ENCODE measurements at regions not wholly inside any gene's neighbourhood (a gene's known extent, or its start where the extent isn't known, plus 50 kb on each side); places are given as distances from the start of the nearest gene placed in this dataset.

- TF ChIP-seq POLR2AphosphoS5 (IDR thresholded peaks at IDR 0.05; ENCODE audit: low read depth, low read length) (no peak), POU2F2 (IDR thresholded peaks at IDR 0.05; ENCODE audit: low read depth, low read length) (no peak), POLR2A (IDR thresholded peaks at IDR 0.05; ENCODE audit: low read depth, low read length) (no peak), SPI1 (IDR thresholded peaks at IDR 0.05; ENCODE audit: low read depth, low read length) (no peak)
These were observed 253.1 kb upstream of the NEBL start for GRCh38 chr10:21150166-21150565.

Data from GM12891 (cell line).